ENCODE measurements at regions not wholly inside any gene's neighbourhood (a gene's known extent, or its start where the extent isn't known, plus 50 kb on each side); places are given as distances from the start of the nearest gene placed in this dataset.
"Not testable (repeated sequence)": the region's sequence is repeated elsewhere in the genome, so short reads cannot be mapped to it uniquely, and the experiment has no call there.

GRCh38 chr7:155236386-155236785, 61.3 kb upstream of the INSIG1 start:
- H3K27me3 Mint-ChIP-seq, result peaks cover 35% of the 10 kb centered on the region
- no peak overlapping the region for H3K4me3 Mint-ChIP-seq
- DNase-seq (no peak), ATAC-seq (peak; percentile 15)
- H3K4me1 Mint-ChIP-seq, result peaks cover 8% of the 10 kb centered on the region
- H3K9me3 Mint-ChIP-seq, result no peaks in the 10 kb centered on the region
- no peak overlapping the region for H3K27ac Mint-ChIP-seq

- Mint-ChIP-seq H3K27ac (no peak overlapping the region), H3K27me3 (peaks cover 39% of the 10 kb centered on the region)
Observed at GRCh38 chr7:155237297-155237696, 60.4 kb upstream of the INSIG1 start.

DNA sequence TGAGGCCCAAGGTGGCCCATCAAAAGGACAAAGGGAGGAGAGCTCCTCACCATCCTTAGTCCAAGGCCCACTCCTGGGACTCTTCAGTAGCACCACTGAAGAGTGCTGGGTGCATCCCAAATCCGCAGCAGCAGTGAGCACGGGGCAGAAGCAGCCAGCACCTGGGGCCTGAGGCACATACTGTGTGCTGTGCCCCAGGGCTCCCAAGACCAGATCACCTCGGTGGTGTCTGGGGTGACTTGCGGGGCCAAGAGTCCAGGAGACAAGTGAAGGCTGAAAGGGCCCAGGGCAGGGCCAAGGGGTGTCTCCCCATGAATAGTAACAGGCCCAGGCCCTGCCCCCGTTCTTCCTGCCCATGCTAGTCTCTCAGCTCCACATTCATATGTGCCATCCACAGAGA, 59.9 kb upstream of the INSIG1 start:
- peak overlapping the region in 1 of 2 donors; percentile 15 for H3K27ac Mint-ChIP-seq
- ATAC-seq (no peak), DNase-seq (no peak)
- peaks cover 8% of the 10 kb centered on the region for H3K4me1 Mint-ChIP-seq
- H3K27me3 Mint-ChIP-seq, result peaks cover 44% of the 10 kb centered on the region
- H3K9me3 Mint-ChIP-seq, result no peaks in the 10 kb centered on the region
- H3K4me3 Mint-ChIP-seq, result no peak overlapping the region

More at GRCh38 chr7:155237297-155237696, 60.4 kb upstream of the INSIG1 start:
- no peak for ATAC-seq
- no peak for DNase-seq
- H3K4me3 Mint-ChIP-seq, result no peak overlapping the region
- H3K4me1 Mint-ChIP-seq, result peaks cover 8% of the 10 kb centered on the region
- no peaks in the 10 kb centered on the region for H3K9me3 Mint-ChIP-seq

DNA sequence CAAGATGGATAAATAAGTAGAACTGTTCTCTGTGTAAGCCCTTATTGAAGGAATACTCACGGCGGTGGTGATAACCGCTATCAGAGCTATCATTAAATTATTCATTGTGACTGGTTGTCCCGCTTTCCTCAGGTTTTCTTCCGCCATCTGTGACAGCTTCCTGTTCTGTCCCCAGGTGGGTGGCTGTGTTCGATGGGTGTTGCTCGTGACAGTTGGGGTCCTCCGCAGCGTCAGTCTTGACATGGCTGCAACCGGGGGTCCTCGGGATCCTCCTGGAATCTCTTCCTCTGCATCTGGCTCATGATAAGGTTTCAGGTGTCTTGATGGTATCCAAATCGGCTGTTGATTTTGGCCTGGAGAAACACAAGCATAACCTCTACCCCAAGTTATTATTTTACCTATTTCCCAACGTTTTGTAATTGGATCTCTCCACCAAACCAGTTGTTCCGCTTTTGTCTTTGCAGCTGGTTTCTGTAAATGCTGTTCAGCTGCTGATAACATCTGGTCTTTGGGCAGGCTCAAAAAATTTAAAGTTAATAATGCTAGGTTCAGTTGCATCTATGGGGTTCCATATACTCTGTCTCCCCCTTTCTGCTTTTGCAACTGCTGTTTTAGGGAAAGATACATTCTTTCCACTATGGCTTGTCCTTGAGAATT, 58.1 kb upstream of the INSIG1 start:
- not testable (repeated sequence) for H3K4me3 Mint-ChIP-seq, H3K9me3 Mint-ChIP-seq, H3K4me1 Mint-ChIP-seq, H3K27ac Mint-ChIP-seq, ATAC-seq, DNase-seq
- H3K27me3 Mint-ChIP-seq, result peaks cover 54% of the 10 kb centered on the region

DNA sequence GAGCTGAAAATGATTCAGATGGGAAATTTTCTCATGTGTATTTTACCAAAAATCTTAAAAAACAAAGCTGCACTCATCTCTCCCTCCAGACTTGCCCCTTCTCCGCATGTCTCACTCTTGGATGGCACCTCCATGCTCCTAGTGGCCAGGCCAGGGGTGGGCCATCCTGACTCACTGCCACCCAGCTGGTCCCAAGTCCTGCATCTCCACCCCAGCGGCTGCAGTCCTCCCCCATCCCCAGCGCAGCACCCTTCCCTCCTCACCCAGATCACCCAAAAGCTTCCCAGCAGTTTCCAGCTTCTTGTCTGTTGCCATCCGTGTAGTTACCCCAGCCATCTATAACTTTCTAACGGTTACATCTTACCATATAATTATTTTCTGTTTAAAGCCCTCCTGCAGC, 53.0 kb upstream of the INSIG1 start:
- peak overlapping the region in 1 of 2 donors; percentile 43 for H3K27ac Mint-ChIP-seq
- ATAC-seq (no peak), DNase-seq (no peak)
- no peak overlapping the region for H3K4me3 Mint-ChIP-seq
- H3K27me3 Mint-ChIP-seq, result peaks cover 22% of the 10 kb centered on the region
- peaks cover 1% of the 10 kb centered on the region for H3K4me1 Mint-ChIP-seq
- H3K9me3 Mint-ChIP-seq, result peaks cover 0 to 8% of the 10 kb centered on the region in 2 donors

DNA sequence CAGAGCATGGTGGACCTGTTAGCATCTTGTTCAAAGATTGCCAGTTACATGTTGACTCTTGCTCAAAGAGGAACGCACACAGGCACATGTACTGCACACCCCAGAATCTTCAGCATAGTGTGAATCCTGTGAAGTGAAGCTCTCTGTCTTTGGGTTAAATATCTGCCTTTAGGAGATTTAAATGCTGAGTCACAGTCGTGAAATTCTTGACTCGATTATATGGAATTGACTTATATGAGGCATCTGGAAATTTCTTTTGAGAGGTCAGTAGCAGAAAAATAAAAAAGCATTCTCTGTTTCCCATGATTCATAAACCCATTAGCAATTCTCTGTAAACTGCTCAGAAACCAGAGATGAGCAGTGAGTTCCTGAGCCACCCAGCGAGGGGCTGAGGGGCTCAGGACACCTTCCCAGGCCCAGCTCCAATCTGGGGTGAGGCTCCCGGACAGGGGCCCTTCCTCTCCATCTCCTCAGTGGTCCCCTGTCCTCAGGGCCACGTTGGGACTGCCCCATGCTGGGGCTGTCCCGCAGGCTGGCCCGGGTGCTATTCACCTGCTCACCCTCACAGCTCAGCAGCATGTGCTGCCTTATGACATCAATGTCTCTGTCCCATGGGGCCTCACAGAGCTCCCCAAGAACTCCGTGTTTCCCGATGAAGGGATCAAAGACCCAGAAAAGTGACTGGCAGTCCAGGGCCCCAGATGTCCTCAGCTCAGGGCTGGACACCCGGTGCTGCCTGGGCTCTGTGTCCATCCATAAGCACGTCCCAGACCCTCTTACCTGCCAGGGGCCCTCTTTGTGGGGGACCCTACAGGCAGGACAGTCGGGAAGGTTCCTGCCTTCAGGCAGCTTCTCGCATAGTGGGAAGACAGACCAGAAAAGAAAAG, 50.0 kb upstream of the INSIG1 start:
- DNase-seq, result no peak
- no peak overlapping the region for H3K4me3 Mint-ChIP-seq
- H3K9me3 Mint-ChIP-seq, result peaks cover 0 to 8% of the 10 kb centered on the region in 2 donors
- no peaks in the 10 kb centered on the region for H3K4me1 Mint-ChIP-seq
- peak overlapping the region in 1 of 2 donors; percentile 65 for H3K27ac Mint-ChIP-seq
- H3K27me3 Mint-ChIP-seq, result peaks cover 10% of the 10 kb centered on the region
- ATAC-seq, result no peak
